Mesodermal cell (in vitro differentiated cells): ENCODE measurements at regions not wholly inside any gene's neighbourhood (a gene's known extent, or its start where the extent isn't known, plus 50 kb on each side); places are given as distances from the start of the nearest gene placed in this dataset.

ENCODE experiments used
- H3K27ac ChIP-seq: 2 replicates; pipeline ENCODE4 v1.7.0; 2013; ENCODE audit warnings: mild to moderate bottlenecking, low read depth, low read length, moderate library complexity; ENCODE audit not compliant: severe bottlenecking
- H3K36me3 ChIP-seq: 2 replicates; pipeline ENCODE4 v1.7.1; 2013; ENCODE audit warnings: mild to moderate bottlenecking, low read length, moderate library complexity; ENCODE audit not compliant: control insufficient read depth, insufficient read depth
- H3K4me1 ChIP-seq: one replicate; pipeline ENCODE4 v1.7.1; 2013; ENCODE audit warnings: mild to moderate bottlenecking, low read length; ENCODE audit not compliant: insufficient read depth, control insufficient read depth, poor library complexity, severe bottlenecking
- H3K4me3 ChIP-seq: 2 replicates; pipeline ENCODE4 v1.7.0; 2013; ENCODE audit warnings: low read length, control low read depth, mild to moderate bottlenecking; ENCODE audit not compliant: insufficient read depth, poor library complexity, severe bottlenecking; ENCODE audit errors: extremely low read depth
- H3K9me3 ChIP-seq: 2 replicates; pipeline ENCODE4 v1.7.1; 2013; ENCODE audit warnings: mild to moderate bottlenecking, low read length, moderate library complexity; ENCODE audit not compliant: control insufficient read depth
- WGBS, 2 experiments: methylation state at CpG; one replicate each; pipeline ENCODE4 v1.1.5; 2013; ENCODE audit warnings: missing lambda C conversion rate in 2 of 2; ENCODE audit not compliant: insufficient coverage in 2 of 2; 5-methylcytosine and 5-hydroxymethylcytosine counted together

DNA sequence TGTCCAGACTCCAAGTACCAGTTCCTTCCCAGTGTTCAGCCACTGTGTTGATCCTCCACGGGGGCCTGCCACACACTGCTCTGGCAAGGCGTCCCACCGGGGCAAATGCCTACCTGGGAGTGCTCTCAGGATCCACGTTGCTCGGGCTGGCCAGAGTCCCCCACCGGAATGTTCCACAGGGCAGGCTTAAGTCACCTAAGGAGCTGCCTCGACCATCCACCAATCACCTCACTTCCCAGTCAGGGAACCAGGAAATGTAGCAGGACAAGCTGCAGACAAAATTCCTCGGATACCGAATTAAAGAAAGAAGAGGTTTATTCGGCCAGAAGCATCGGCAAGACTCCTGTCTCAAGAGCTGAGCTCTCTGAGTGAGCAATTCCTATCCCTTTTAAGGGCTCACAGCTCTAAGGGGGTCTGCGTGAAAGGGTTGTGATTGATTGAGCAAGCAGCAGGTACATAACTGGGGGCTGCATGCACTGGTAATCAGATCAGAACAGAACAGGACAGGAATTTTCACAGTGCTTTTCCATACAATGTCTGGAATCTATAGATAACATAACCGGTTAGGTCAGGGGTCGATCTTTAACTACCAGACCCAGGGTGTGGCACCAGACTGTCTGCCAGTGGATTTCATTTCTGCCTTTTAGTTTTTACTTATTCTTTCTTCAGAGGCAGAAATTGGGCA is 56.9 kb upstream of the EDNRB start:
- H3K36me3 ChIP-seq = no peaks in the 10 kb centered on the region

DNA sequence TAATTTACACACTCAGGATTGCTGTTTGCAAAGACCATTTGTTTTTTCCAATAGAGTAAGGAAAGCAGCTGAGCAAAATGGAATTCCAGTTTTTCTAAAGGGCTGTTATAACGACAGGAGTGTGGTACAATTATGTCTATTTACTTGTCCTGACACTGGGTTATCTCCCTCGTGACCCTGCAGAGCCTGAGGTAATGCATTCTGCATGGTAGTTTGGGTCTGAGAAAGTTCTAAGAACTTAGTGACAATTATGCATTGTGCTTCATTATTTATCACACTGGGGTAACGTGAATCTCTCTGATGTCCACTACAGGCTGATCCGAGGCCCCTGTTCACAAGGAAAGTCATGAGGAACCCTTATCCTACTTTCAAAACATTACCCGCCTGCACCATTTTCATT is 50.7 kb upstream of the EDNRB start:
- H3K27ac ChIP-seq = peak overlapping the region; percentile 54
- no peak overlapping the region for H3K4me3 ChIP-seq
- no peaks in the 10 kb centered on the region for H3K36me3 ChIP-seq
- H3K4me1 ChIP-seq = no peaks in the 10 kb centered on the region
- 89 to 93% methylated on average over 2 of the region's 5 CpGs for WGBS, 2 experiments
- peaks cover 5% of the 10 kb centered on the region for H3K9me3 ChIP-seq

More for the DNA sequence above, 56.9 kb upstream of the EDNRB start:
- H3K4me1 ChIP-seq = peaks cover 12% of the 10 kb centered on the region
- H3K9me3 ChIP-seq = peaks cover 16% of the 10 kb centered on the region
- 84 to 89% methylated on average over 10 to 13 of the region's 14 CpGs for WGBS, 2 experiments
- peak overlapping the region; percentile 71 for H3K27ac ChIP-seq
- no peak overlapping the region for H3K4me3 ChIP-seq
